HL-60 (cell line): ENCODE measurements at regions not wholly inside any gene's neighbourhood (a gene's known extent, or its start where the extent isn't known, plus 50 kb on each side); places are given as distances from the start of the nearest gene placed in this dataset.

Experiments
- DNase-seq, 2 experiments: peaks; one replicate each; pipeline ENCODE4 v3.0.0-alpha.2; 2010 to 2020; ENCODE audit warnings: low read depth in 1 of 2, low spot score in 1 of 2
- H3K27ac ChIP-seq: fragments of 250-450 bp; sonication (Bioruptor Pico); replicated peaks from 2 replicates; pipeline ENCODE4 v1.5.1; 2020; ENCODE audit warnings: mild to moderate bottlenecking, moderate library complexity
- H3K27me3 ChIP-seq: fragments of 250-450 bp; sonication (Bioruptor Pico); 2 replicates; pipeline ENCODE4 v1.5.1; 2021; ENCODE audit warnings: mild to moderate bottlenecking, moderate library complexity; ENCODE audit not compliant: insufficient read depth, poor library complexity, severe bottlenecking
- H3K4me3 ChIP-seq: replicated peaks from 2 replicates; pipeline ENCODE4 v1.5.1; 2011; ENCODE audit warnings: mild to moderate bottlenecking, control low read depth, low read length; ENCODE audit not compliant: insufficient read depth
- CTCF ChIP-seq: IDR thresholded peaks from one replicate; pipeline ENCODE4 v1.5.1; 2011; ENCODE audit warnings: low read length, control low read depth, inconsistent platforms; ENCODE audit not compliant: insufficient read depth
- GABPA ChIP-seq: IDR thresholded peaks from 2 replicates; pipeline ENCODE4 v1.6.1; 2012; ENCODE audit warnings: low read depth
- POLR2AphosphoS5 ChIP-seq: IDR thresholded peaks from 2 replicates; pipeline ENCODE4 v1.6.1; 2012; ENCODE audit warnings: low read depth
- REST ChIP-seq: IDR thresholded peaks from 2 replicates; pipeline ENCODE4 v1.6.1; 2012; ENCODE audit warnings: low read depth; ENCODE audit not compliant: insufficient replicate concordance
- SPI1 ChIP-seq: IDR thresholded peaks from 2 replicates; pipeline ENCODE4 v1.6.1; 2012; ENCODE audit warnings: low read depth, mild to moderate bottlenecking, borderline replicate concordance

GRCh38 chr3:111326144-111326995, 215.6 kb upstream of the CD96 start:
- TF ChIP-seq CTCF, result no peak
- no peak for TF ChIP-seq REST
- Histone ChIP-seq H3K27me3 (no peaks in the 10 kb centered on the region), H3K27ac (no peak overlapping the region), H3K4me3 (no peak overlapping the region)
- DNase-seq, result no peak

- Histone ChIP-seq H3K27ac (no peak overlapping the region), H3K27me3 (no peaks in the 10 kb centered on the region), H3K4me3 (no peak overlapping the region)
- no peak for DNase-seq
- TF ChIP-seq REST (no peak), POLR2AphosphoS5 (no peak), SPI1 (no peak), CTCF (no peak), GABPA (no peak)
Observed at GRCh38 chr3:111331306-111331705, 210.7 kb upstream of the CD96 start.

GRCh38 chr3:111331912-111332311, 210.1 kb upstream of the CD96 start:
- no peak for DNase-seq
- Histone ChIP-seq H3K27me3 (no peaks in the 10 kb centered on the region), H3K27ac (no peak overlapping the region), H3K4me3 (no peak overlapping the region)
- TF ChIP-seq GABPA (no peak), CTCF (no peak), REST (no peak), SPI1 (no peak), POLR2AphosphoS5 (no peak)
